HG02885 (cell line): ENCODE measurements at regions not wholly inside any gene's neighbourhood (a gene's known extent, or its start where the extent isn't known, plus 50 kb on each side); places are given as distances from the start of the nearest gene placed in this dataset.

ENCODE experiments used
- ATAC-seq: cut with Tn5 transposase; IDR thresholded peaks from one replicate; pipeline ENCODE4 v1.9.1; 2021; ENCODE audit warnings: mild to moderate bottlenecking; ENCODE audit not compliant: unreplicated experiment, poor library complexity

DNA sequence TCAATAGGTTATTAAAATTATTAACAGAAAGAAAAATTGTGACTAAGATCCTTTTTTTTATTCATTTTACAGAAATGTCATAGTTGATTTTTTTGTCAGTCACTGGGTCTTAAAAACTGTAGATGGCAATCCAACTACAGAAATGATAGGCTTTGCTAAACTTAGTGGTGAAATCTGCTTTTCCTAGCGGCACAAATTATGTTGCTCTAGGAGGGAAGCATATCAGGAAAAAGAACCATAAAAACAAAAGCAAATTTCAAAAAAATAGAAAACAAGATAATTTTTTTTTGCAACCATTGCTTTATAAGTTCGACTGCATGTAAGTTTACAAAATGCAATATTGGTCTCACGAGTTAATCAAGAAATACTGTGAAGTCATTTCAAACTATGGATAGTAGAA lies 443.5 kb upstream of the IGFBP7 start:
- ATAC-seq, result no peak

DNA sequence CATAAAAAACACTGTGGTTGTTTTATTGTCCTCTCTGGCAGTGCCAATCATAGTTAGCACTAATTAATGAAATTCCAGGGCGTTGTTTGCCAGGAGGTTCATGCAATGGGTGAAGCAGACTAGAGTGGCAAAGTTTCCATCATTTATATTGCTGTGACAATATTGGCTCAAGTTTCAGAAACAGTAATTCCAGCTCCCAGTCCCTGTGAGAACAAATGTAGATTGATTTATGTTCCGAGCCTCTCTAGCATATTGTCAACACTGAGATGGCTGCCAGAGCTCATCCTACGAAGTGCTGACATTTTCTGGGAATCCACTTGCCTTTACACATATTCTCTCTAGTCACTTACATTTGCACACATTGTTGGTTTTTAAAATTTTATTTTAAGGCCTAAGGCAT lies 440.0 kb upstream of the IGFBP7 start:
- ATAC-seq, result no peak

DNA sequence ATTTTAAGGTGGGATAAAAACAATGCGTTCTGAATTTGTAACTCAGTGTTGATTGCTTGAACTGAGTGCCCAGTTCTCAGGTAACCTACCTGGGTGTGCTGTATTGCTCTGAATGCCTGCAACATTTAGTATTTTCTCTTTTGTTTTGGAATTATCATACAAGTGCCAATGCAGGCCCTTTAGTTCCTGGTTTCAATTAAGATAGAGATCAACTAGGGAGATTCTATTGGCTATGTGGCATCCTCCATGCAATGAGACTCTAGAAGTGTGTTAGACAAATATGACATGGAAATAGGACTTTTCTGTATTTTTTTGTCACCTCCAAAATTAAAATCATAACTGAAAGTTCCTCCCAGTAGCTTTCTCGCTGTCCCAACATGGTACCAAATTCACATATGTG lies 438.7 kb upstream of the IGFBP7 start:
- ATAC-seq, result no peak

DNA sequence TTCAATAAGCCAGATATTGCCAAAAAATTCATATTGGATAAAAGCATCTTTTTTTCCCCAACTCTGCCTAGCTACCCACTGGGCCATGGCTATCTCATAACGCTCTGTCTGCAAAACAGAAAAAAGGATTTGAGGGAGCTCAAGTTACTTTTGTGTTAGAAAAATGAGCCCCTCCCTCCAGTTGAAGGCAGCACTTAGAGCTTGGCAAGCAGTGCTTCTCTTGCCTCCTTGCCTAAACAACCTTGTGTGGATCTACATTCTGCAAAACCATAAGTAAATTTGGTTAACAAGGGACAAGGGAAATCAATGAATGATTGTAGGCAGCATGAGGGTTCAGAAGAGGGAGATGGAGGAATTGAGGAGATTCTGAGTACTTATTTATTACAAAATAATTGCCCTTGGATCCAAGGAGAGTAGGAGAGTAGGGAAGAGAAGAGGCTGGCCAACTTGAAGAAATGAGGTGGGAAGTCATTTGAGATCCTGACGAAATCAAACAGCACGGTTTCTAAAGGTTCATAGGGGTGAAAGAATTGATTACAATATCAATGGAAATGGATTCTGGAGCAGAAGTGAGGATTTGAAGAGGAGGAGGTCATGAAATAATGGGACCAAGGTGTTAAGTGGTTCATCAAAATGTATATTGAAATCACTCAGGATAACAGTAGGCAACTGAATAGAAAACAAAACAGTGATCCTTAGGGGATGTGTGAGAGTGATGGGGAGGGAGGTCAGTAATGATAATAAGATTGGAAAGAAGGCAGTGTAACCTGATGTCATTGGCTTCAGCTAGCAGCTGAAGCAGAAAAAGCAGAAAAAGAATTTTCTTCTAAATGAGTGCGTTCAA lies 434.8 kb upstream of the IGFBP7 start:
- ATAC-seq, result no peak

DNA sequence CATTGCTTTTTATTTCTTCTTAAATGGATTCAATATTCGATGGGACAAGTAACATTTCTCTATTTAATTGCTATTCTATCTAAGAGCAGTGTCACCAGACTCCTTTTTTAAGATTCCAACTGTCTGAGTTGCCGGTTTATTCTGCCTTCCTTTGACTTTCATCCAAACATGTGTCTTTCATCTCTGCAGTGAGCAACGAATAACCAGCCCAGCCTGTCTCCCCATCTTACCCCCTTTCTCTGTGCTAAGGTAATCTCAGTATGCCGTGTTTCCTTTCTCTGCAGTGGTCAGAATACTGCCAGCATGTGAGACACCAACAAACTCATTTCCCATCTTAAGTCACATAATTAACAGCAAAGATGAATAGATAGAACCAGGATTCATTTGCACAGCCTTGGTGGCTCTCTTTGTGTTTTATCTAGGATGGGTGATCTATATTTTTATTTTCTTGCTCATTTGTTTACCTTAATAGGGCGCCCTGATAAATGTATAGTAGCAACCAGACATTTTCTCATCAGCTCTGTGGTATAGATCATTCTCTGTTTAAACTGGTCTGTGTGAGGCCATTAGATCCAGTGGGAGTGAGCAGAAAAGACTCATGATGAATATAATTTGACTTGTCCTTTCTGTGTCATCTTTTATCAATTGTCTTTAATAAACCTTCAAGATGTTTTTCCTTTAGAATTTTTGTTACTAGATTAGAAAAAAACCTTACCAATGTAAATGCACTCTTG lies 394.8 kb upstream of the IGFBP7 start:
- no peak for ATAC-seq

DNA sequence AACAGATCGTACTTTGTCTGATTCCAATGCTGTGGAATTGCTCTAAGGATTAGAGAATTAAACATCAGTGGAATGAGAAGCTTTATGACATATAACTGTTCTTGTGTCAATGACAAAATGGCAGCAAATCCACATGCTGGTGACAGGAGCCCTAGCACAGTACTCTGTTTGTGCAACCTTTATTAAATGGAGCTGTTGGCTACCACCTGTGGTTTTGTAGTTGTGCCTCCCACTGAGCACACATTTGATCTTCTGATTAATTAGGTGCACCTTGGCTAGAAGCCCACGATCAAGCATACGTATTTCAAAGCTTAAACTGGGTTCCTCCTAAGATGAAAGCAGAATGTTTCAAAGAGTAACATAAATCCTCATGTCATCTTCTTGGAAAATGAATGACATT lies 394.0 kb upstream of the IGFBP7 start:
- ATAC-seq, result no peak

DNA sequence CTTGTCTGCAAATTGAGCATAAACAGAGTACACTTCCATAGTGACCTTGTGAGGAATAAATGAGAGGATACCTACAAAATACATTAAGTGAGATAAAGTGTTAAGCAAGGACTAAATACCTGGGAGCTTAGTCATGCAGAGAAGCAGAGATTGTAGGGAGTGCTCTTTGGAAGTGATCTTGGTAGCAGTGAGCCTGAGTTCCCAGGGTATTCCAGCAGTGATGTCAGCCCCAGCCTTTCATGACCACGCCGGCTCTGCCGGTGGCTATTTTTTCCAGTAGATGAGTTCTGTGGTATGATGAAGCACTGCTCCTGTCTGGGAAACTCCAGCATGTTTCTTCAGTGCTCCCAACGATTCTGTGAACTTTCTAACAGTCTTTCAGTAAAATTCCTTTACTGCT lies 391.5 kb upstream of the IGFBP7 start:
- ATAC-seq, result no peak

DNA sequence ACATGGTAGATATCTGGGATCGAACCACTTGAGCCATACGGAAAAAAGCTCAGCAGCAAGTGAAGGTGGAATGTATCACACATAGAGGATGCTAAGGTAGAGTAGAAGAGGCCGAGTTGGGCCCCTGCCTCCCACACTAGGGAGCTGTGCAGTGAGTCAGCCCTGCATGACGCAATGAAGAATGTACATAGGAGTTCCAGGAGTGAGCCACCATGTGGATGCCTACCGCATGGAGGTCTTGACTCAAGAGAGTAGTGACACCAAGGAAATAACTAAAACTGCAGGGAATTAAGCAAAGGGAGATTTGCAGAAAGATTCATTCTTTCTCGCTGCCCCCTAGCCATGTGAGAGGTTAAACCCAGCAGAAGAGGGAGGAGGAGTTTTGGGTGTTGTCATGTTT lies 389.6 kb upstream of the IGFBP7 start:
- ATAC-seq, result no peak

DNA sequence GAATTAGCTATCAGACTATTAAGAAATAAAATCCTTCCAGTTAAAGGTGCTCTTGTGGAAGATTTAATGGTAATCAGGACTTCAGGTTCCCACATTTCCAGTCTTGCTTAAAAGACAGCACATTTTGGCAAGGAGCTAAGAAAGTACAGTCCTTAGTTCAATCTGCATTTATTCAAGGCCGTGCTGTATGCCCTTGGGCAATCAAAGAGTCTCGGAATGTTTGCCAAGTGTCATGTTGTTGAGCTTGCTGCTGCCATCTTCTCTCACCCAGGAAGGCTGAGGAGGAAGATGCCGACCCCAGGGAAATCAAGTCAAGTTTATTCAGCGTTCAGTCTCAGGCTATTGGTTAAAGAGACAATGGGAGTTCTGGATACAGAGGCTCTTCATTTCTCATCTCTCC lies 388.1 kb upstream of the IGFBP7 start:
- ATAC-seq, result no peak

DNA sequence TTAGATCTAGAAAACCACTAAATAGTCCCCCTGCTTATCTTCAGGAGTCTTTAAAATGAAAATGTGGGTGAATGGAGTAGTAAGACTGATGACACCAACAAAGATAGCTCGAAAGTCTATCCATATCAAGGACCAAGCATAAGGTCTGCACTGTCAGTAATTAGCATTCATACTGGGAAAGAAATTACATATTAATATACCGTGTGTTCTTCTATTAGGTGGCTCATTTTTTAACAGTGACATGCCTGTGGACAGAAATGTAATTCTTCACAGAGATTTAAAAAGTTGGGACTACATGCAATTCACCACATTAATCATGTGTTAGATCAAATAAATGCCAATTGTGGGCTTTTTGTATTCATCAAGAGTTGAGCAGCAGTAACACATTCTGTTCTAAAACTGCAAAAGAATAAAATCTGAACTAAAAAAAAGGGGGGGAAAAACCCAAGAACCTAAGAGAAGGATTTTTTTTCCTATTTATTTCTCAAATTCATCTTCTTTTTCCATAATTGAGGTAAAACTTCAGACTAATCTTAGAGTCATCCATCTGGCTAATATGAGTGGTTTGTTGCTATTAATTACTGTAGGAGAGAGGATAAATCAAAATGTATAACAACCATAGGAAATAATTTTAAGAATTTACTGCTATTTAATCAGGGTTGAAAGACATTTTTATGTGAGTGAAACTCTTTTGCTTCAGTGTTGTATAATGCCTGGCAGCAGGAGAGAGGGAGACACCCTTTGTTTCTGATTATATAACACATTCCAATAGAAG lies 386.7 kb upstream of the IGFBP7 start:
- no peak for ATAC-seq

DNA sequence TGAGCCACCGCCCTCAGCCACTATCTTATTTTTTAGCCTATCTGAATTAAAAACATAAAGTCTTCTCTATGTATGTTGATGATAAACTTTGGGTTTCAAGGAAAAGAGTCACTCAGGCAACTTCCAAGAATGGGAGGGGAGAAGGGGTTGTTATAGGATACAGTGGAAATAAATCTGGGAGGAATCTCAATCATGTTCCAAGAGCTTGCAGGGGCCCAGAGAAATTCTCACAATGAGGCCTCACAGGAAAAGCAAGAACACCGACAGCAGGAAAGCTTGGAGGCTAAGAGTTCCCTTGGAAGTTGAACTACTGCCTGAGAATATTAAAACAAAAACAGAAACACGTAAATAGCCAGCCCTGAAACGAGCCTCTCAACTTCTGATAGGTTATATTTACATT lies 384.6 kb upstream of the IGFBP7 start:
- ATAC-seq, result no peak

DNA sequence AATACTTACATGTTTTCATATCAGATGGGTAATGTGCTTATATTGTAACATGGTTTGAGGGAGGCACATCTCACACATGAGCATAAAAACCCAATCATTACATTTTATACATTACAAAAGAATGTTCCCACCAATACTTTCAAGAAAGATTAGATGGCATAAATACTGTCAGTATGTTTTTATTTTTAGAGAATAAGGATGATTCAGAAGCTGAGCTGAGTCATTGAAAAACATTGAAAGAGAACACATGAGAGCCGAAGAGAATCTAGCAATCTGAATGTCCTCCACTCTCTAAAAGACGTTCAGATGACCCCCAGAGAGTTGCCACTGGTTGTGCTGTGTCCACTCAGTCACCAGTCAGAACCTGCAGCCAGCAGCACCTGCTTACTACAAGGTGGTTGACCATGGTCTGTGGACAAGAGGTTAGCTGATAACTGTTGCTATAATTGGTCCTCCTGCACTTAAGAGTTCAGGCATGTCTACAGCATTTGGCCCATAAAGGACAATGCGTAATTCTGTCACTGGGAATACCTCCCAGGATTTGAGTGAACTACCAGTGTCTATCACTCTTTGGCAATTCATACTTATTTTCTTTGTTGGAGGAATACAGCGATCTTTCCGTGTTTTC lies 382.2 kb upstream of the IGFBP7 start:
- ATAC-seq, result no peak

DNA sequence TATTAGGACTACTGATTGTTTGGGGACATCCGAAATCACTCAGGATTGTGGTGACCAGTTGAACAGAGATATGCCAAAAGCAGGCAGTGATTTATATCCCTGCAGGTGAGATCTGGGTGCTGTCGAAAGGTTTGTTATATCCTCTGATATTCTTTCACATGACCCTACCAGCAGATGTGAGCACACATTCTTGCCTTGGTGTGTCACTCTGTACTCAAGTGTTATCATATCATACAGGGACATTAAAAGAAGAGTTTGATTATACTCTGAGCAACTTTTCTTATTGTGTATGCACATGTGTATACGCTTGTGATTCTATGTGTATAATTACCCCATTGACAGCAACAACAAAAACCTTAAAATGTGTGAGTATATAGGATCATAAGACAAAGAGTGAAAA lies 381.2 kb upstream of the IGFBP7 start:
- ATAC-seq, result no peak

DNA sequence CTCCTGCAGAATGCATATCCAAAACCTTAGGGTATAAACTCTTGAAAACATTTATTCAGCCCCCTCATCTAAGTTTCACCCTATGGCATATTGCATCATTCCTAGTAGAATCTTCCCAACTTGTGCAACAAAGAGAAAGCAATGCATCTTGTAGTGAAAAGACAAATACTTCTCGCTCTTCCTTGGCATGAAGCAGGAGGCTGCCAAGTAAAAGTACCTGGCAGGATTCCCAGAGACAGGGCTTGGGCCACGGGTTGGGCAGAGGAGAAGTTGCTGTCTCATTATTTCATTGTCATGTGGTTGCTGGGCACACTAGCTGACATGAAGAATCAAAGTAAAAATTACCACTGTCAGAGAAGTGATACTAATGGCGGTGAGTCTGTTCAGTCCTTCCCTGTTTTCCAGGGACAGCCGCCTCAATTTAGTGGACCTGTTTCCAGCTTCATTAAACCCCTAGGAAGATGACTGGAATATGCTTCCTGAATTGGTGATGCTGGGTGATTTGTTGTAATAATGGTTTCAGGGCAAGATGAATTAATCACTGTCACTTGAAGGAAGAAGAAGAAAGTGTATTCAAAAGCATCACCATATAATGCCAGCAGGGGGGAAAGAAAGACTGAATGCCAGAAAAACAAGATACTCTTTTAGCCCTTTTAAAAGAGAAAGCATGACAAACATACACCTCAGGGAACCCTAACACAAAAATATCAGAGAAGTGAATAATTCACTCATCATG lies 380.5 kb upstream of the IGFBP7 start:
- no peak for ATAC-seq

DNA sequence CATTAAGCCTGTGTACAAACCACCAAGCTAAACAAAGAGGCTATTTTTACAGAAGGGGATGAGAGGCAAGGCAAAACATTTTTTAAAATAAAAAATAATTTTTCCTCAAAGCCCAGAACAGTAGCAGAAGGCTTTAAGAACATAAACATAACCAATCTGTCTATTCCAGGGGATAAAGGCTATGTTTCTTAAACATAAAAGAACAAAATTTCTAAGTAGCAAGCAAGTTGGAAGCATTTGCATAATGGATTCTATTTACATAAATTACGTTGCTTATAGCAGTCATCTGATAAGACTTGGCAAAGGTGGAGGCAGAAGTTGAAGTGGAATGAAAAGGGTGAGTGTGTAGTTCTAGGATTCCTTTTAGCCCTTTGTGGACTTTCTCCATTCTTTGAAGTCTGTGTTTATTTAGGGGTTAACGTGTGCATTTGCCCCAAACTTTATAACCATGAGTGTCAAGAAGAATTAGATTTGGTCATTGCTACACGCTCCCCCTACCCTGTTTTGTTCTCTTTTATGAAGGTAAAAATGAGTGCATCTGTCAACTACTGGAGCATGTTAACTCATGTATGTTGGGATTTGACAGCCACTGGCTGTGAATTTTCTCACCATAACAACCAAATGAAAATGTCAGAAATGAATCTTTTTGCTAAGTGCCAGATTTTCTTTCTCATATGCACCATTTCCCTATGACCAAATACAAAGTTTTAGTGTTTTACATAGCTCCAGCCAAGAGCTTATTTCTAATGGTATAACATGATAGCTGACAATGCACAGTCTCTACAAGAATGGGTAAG lies 378.4 kb upstream of the IGFBP7 start:
- ATAC-seq, result no peak

DNA sequence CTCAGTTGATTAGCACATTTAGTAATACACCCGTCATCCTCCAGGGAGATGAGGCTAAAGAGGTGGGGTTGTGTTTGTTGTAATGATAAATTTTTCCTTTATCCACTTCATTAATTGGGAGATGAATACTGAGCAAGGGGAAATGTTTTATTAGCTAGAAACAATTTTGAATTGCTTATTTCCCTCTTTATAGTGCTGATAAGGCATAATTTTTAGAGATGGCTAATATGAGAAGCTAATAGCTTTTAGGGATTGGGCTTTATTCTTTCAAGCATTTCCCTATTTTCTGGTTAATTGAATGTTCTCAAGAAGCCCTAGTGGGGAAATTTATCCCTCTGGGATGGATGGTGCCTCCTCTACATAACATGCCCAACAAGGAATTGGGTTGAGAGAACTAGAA lies 365.2 kb upstream of the IGFBP7 start:
- ATAC-seq, result no peak

DNA sequence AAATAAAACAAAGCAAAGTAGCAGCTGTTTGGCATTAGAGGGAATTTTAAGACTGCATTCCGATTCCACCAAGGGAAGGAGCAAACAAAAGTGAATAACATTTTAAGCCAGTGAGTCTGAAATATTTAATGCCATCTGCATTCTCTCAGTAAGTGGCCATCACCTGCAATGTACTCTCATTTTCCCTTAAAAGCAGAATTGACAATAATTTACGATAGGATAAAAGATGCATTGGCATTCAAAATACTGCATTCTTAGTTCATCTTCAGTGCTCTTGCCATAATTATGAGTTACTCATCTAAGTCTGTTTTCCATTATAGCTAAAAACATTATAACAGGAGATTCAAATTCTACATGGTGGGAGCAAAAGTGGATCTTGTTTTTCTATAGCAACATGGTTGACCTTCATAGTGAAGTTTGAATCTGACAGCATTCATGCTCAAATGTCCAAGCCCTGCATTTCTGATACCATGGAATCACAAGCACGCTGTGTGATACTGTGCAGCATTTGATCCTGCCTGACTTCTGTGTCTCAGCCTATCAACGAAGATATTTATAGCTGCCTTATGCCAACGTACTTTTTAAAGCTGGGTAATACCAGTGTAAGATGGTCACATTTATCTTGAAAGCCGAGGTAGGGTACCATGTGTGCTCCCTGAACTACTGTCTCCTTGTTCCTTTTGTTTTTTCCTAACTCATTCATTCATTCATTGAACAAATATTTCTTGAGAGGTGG lies 355.3 kb upstream of the IGFBP7 start:
- no peak for ATAC-seq

DNA sequence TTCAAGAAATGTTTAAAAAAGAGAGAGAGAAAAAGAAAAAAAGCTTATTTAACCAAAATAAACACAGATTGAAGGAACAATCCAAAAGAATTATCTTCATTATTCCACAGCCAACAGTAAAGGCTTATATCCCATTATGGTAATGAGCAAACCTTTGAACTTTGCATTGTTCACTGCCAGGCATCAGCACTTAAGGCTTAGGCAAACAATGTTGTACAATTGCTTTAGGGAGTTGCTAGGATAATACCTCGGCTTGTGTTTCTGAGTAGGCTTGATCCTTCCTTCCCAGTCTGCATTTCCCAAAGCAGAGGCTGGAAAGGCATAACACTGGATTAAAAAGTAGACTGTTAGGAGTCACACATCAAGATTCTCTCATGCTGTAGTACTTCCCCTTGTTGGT lies 352.7 kb upstream of the IGFBP7 start:
- ATAC-seq, result no peak

DNA sequence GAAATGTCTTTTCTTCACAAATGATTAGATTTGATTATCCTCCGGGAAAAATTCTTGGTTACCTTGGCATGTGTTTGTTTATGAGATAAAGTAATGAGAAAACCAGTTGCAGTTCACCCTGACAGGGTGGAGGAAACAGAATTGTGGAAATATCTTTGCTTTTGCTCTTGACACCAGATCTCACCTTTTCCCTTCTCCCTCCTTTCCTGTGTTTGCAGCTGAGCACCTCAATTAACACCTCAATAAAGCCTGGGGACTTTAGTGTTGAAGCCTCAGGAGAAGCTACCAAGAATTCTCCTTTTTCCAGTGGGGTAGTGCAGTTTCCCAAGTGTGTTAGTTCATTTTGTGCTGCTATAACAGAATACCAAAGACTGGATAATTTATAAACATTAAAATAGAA lies 350.8 kb upstream of the IGFBP7 start:
- ATAC-seq, result no peak
